HEK293 (cell line): ENCODE measurements at regions not wholly inside any gene's neighbourhood (a gene's known extent, or its start where the extent isn't known, plus 50 kb on each side); places are given as distances from the start of the nearest gene placed in this dataset.

Experiments
- BCL6B ChIP-seq: fragments of 450-650 bp; formaldehyde crosslinking; IDR thresholded peaks from 2 replicates; pipeline ENCODE4 v1.5.1; 2017; ENCODE audit warnings: missing biosample characterization, missing genetic modification characterization
- CTCF ChIP-seq: fragments of 450-650 bp; formaldehyde crosslinking; IDR thresholded peaks from 2 replicates; pipeline ENCODE4 v1.5.1; 2016; ENCODE audit warnings: missing biosample characterization, missing genetic modification characterization
- FEZF1 ChIP-seq: fragments of 450-650 bp; formaldehyde crosslinking; IDR thresholded peaks from 2 replicates; pipeline ENCODE4 v1.5.1; 2016; ENCODE audit warnings: missing biosample characterization, missing genetic modification characterization
- RBAK ChIP-seq: fragments of 450-650 bp; formaldehyde crosslinking; IDR thresholded peaks from 2 replicates; pipeline ENCODE4 v1.5.1; 2016; ENCODE audit warnings: missing biosample characterization, missing genetic modification characterization
- SETDB1 ChIP-seq: IDR thresholded peaks from one replicate; pipeline ENCODE4 v1.6.1; 2017; ENCODE audit warnings: mild to moderate bottlenecking, low read length, moderate library complexity, mixed read lengths; ENCODE audit not compliant: insufficient read length
- ZBTB26 ChIP-seq: fragments of 450-650 bp; formaldehyde crosslinking; optimal IDR thresholded peaks from 2 replicates; pipeline ENCODE3; 2016; ENCODE audit warnings: missing biosample characterization, mild to moderate bottlenecking, missing genetic modification characterization
- ZFHX2 ChIP-seq: fragments of 450-650 bp; formaldehyde crosslinking; conservative IDR thresholded peaks from 2 replicates; pipeline ENCODE4 v1.5.1; 2016; ENCODE audit warnings: missing biosample characterization, missing genetic modification characterization
- ZNF24 ChIP-seq: fragments of 450-650 bp; formaldehyde crosslinking; IDR thresholded peaks from 2 replicates; pipeline ENCODE4 v1.5.1; 2016; ENCODE audit warnings: missing biosample characterization, missing genetic modification characterization
- ZNF274 ChIP-seq, 2 experiments: fragments of 200-500 bp in 1 of 2; fragments of 450-650 bp in 1 of 2; sonication (Bioruptor generic) in 1 of 2; formaldehyde crosslinking in 1 of 2; IDR thresholded peaks; 2 replicates each; pipeline versions ENCODE4 v1.5.1 to v1.6.1; 2014 to 2016; ENCODE audit warnings: borderline replicate concordance in 1 of 2, inconsistent platforms in 1 of 2, low read length in 1 of 2, missing biosample characterization in 1 of 2, missing genetic modification characterization in 1 of 2
- ZNF561 ChIP-seq: fragments of 450-650 bp; IDR thresholded peaks from 2 replicates; pipeline ENCODE4 v1.5.1; 2018; ENCODE audit warnings: missing biosample characterization, missing genetic modification characterization, borderline replicate concordance
- ZNF585B ChIP-seq: fragments of 450-650 bp; formaldehyde crosslinking; IDR thresholded peaks from 2 replicates; pipeline ENCODE4 v1.5.1; 2016; ENCODE audit warnings: missing biosample characterization, missing genetic modification characterization
- TF ChIP-seq, protein P1 (sequence below): fragments of 450-650 bp; formaldehyde crosslinking; IDR thresholded peaks from 2 replicates; pipeline ENCODE4 v1.5.1; 2016; ENCODE audit warnings: missing biosample characterization, missing genetic modification characterization
- TF ChIP-seq, protein P2 (sequence below): fragments of 450-650 bp; formaldehyde crosslinking; IDR thresholded peaks from 2 replicates; pipeline ENCODE4 v1.5.1; 2016; ENCODE audit warnings: missing biosample characterization, missing genetic modification characterization, low read depth
- TF ChIP-seq, protein P3 (sequence below): fragments of 450-650 bp; formaldehyde crosslinking; IDR thresholded peaks from 2 replicates; pipeline ENCODE4 v1.5.1; 2016; ENCODE audit warnings: missing biosample characterization, missing genetic modification characterization

DNA sequence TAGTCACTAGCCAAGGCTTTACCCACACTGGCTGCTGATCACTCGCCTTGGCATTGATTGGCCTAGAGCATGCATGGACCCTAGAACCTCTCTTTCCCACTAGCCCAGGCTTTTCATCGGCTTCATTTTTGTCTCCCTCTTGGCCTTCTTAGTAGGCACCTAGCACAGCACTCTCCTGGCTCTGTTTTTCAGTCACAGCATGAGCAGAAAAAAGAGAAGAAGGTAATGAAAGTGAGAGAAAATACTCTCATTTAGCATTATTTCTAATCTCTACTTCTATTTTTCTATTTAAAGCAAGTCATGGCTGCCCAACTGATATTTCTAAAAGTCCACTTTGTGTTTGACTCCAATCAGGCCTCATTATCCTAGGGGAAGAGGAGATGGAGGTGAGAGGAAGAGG, 267.2 kb downstream of the FBXO8 start:
- TF ChIP-seq, protein P1, sequence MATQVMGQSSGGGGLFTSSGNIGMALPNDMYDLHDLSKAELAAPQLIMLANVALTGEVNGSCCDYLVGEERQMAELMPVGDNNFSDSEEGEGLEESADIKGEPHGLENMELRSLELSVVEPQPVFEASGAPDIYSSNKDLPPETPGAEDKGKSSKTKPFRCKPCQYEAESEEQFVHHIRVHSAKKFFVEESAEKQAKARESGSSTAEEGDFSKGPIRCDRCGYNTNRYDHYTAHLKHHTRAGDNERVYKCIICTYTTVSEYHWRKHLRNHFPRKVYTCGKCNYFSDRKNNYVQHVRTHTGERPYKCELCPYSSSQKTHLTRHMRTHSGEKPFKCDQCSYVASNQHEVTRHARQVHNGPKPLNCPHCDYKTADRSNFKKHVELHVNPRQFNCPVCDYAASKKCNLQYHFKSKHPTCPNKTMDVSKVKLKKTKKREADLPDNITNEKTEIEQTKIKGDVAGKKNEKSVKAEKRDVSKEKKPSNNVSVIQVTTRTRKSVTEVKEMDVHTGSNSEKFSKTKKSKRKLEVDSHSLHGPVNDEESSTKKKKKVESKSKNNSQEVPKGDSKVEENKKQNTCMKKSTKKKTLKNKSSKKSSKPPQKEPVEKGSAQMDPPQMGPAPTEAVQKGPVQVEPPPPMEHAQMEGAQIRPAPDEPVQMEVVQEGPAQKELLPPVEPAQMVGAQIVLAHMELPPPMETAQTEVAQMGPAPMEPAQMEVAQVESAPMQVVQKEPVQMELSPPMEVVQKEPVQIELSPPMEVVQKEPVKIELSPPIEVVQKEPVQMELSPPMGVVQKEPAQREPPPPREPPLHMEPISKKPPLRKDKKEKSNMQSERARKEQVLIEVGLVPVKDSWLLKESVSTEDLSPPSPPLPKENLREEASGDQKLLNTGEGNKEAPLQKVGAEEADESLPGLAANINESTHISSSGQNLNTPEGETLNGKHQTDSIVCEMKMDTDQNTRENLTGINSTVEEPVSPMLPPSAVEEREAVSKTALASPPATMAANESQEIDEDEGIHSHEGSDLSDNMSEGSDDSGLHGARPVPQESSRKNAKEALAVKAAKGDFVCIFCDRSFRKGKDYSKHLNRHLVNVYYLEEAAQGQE (tag by site-specific recombination), result no peak
- TF ChIP-seq, protein P2, sequence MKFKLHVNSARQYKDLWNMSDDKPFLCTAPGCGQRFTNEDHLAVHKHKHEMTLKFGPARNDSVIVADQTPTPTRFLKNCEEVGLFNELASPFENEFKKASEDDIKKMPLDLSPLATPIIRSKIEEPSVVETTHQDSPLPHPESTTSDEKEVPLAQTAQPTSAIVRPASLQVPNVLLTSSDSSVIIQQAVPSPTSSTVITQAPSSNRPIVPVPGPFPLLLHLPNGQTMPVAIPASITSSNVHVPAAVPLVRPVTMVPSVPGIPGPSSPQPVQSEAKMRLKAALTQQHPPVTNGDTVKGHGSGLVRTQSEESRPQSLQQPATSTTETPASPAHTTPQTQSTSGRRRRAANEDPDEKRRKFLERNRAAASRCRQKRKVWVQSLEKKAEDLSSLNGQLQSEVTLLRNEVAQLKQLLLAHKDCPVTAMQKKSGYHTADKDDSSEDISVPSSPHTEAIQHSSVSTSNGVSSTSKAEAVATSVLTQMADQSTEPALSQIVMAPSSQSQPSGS (tag by site-specific recombination), result no peak
- TF ChIP-seq, protein P3, sequence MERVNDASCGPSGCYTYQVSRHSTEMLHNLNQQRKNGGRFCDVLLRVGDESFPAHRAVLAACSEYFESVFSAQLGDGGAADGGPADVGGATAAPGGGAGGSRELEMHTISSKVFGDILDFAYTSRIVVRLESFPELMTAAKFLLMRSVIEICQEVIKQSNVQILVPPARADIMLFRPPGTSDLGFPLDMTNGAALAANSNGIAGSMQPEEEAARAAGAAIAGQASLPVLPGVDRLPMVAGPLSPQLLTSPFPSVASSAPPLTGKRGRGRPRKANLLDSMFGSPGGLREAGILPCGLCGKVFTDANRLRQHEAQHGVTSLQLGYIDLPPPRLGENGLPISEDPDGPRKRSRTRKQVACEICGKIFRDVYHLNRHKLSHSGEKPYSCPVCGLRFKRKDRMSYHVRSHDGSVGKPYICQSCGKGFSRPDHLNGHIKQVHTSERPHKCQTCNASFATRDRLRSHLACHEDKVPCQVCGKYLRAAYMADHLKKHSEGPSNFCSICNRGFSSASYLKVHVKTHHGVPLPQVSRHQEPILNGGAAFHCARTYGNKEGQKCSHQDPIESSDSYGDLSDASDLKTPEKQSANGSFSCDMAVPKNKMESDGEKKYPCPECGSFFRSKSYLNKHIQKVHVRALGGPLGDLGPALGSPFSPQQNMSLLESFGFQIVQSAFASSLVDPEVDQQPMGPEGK, result no peak
- TF ChIP-seq CTCF (tag by site-specific recombination) (no peak), FEZF1 (no peak), ZNF561 (tag by site-specific recombination) (no peak), ZBTB26 (tag by site-specific recombination) (no peak), RBAK (tag by site-specific recombination) (no peak), ZNF24 (tag by site-specific recombination) (no peak), SETDB1 (no peak), ZNF274 (IDR thresholded peaks at IDR 0.05; ENCODE audit: low read length) (no peak), ZNF274 (tag by site-specific recombination; IDR thresholded peaks at IDR 0.05; ENCODE audit: borderline replicate concordance) (no peak), ZFHX2 (tag by site-specific recombination) (no peak), BCL6B (tag by site-specific recombination) (no peak), ZNF585B (no peak)
